ENCODE measurements at regions not wholly inside any gene's neighbourhood (a gene's known extent, or its start where the extent isn't known, plus 50 kb on each side); places are given as distances from the start of the nearest gene placed in this dataset.
A peak's percentile ranks its signal among the peaks of the same experiment; 100 is the strongest.
"Not testable (repeated sequence)": the region's sequence is repeated elsewhere in the genome, so short reads cannot be mapped to it uniquely, and the experiment has no call there.

- no peak for TF ChIP-seq CTCF (IDR thresholded peaks at IDR 0.05; ENCODE audit: extremely low read depth, missing control alignments)
- DNase-seq (ENCODE audit: low spot score), result no peak
Measured at GRCh38 chr1:157384258-157384657, 168.1 kb downstream of the FCRL5 start.

GRCh38 chr1:157382351-157382750 is 170.0 kb downstream of the FCRL5 start:
- no peak for DNase-seq (ENCODE audit: low spot score)
- no peak for TF ChIP-seq CTCF (IDR thresholded peaks at IDR 0.05; ENCODE audit: extremely low read depth, missing control alignments)

- DNase-seq (ENCODE audit: low spot score), result no peak
- no peak for TF ChIP-seq CTCF (IDR thresholded peaks at IDR 0.05; ENCODE audit: extremely low read depth, missing control alignments)
Measured at GRCh38 chr1:157380523-157380922, 171.8 kb downstream of the FCRL5 start.

GRCh38 chr1:157377280-157377713 is 175.0 kb downstream of the FCRL5 start:
- not testable (repeated sequence) for DNase-seq (ENCODE audit: low spot score)
- TF ChIP-seq CTCF (IDR thresholded peaks at IDR 0.05; ENCODE audit: extremely low read depth, missing control alignments), result peak; percentile 71

GRCh38 chr1:157376681-157377080 is 175.6 kb downstream of the FCRL5 start:
- no peak for DNase-seq (ENCODE audit: low spot score)
- TF ChIP-seq CTCF (IDR thresholded peaks at IDR 0.05; ENCODE audit: extremely low read depth, missing control alignments), result no peak

- not testable (repeated sequence) for DNase-seq (ENCODE audit: low spot score)
Measured at GRCh38 chr1:157372311-157372710, 180.0 kb downstream of the FCRL5 start.

GRCh38 chr1:157371826-157372225 is 180.5 kb downstream of the FCRL5 start:
- no peak for TF ChIP-seq CTCF (IDR thresholded peaks at IDR 0.05; ENCODE audit: extremely low read depth, missing control alignments)
- DNase-seq (ENCODE audit: low spot score), result no peak

GRCh38 chr1:157371221-157371620 is 181.1 kb downstream of the FCRL5 start:
- no peak for TF ChIP-seq CTCF (IDR thresholded peaks at IDR 0.05; ENCODE audit: extremely low read depth, missing control alignments)
- no peak for DNase-seq (ENCODE audit: low spot score)

Data from GM20000 (cell line).